ENCODE measurements at regions not wholly inside any gene's neighbourhood (a gene's known extent, or its start where the extent isn't known, plus 50 kb on each side); places are given as distances from the start of the nearest gene placed in this dataset.

GRCh38 chr12:3964439-3964838 lies 91.2 kb upstream of the PARP11 start:
- DNase-seq (ENCODE audit: low read depth, low spot score), result peak; percentile 57
- WGBS (ENCODE audit: insufficient coverage, insufficient read length), result no CpG with 5 or more reads among the region's 9 CpGs
- H3K36me3 ChIP-seq (ENCODE audit: control insufficient read depth, insufficient read depth, low read length), result no peaks in the 10 kb centered on the region
- H3K9me3 ChIP-seq (ENCODE audit: control insufficient read depth, insufficient read depth, low read length), result no peaks in the 10 kb centered on the region
- H3K27me3 ChIP-seq (ENCODE audit: control insufficient read depth, insufficient read depth, low read length), result 0 out of 2 replicates have a peak, but pooled peaks cover 2% of the 10 kb centered on the region
- no peak overlapping the region for H3K4me3 ChIP-seq (ENCODE audit: low read length)
- H3K4me1 ChIP-seq (ENCODE audit: control insufficient read depth, insufficient read depth, low read length), result peaks cover 4% of the 10 kb centered on the region; the same call in 1 of the 2 replicates
- no peak overlapping the region for H3K27ac ChIP-seq (ENCODE audit: low read length)

GRCh38 chr12:3962631-3963483 lies 89.7 kb upstream of the PARP11 start:
- H3K27ac ChIP-seq (ENCODE audit: low read length), result no peak overlapping the region
- peaks cover 4% of the 10 kb centered on the region; the same call in 1 of the 2 replicates for H3K4me1 ChIP-seq (ENCODE audit: control insufficient read depth, insufficient read depth, low read length)
- H3K9me3 ChIP-seq (ENCODE audit: control insufficient read depth, insufficient read depth, low read length), result no peaks in the 10 kb centered on the region
- no CpG with 5 or more reads among the region's 8 CpGs for WGBS (ENCODE audit: insufficient coverage, insufficient read length)
- no peak for DNase-seq (ENCODE audit: low read depth, low spot score)
- no peak overlapping the region for H3K4me3 ChIP-seq (ENCODE audit: low read length)
- H3K36me3 ChIP-seq (ENCODE audit: control insufficient read depth, insufficient read depth, low read length), result no peaks in the 10 kb centered on the region
- 0 out of 2 replicates have a peak, but pooled peaks cover 2% of the 10 kb centered on the region for H3K27me3 ChIP-seq (ENCODE audit: control insufficient read depth, insufficient read depth, low read length)

- no peak overlapping the region for H3K4me3 ChIP-seq (ENCODE audit: low read length)
- H3K4me1 ChIP-seq (ENCODE audit: control insufficient read depth, insufficient read depth, low read length), result peaks cover 4% of the 10 kb centered on the region; the same call in 1 of the 2 replicates
- WGBS (ENCODE audit: insufficient coverage, insufficient read length), result no CpG with 5 or more reads among the region's 9 CpGs
- no peaks in the 10 kb centered on the region for H3K9me3 ChIP-seq (ENCODE audit: control insufficient read depth, insufficient read depth, low read length)
- no peaks in the 10 kb centered on the region for H3K36me3 ChIP-seq (ENCODE audit: control insufficient read depth, insufficient read depth, low read length)
- 0 out of 2 replicates have a peak, but pooled peaks cover 2% of the 10 kb centered on the region for H3K27me3 ChIP-seq (ENCODE audit: control insufficient read depth, insufficient read depth, low read length)
- H3K27ac ChIP-seq (ENCODE audit: low read length), result no peak overlapping the region
- no peak for DNase-seq (ENCODE audit: low read depth, low spot score)
These were observed 88.4 kb upstream of the PARP11 start for GRCh38 chr12:3961591-3961990.

GRCh38 chr12:3959799-3960560 lies 86.8 kb upstream of the PARP11 start:
- Histone ChIP-seq H3K9me3 (ENCODE audit: control insufficient read depth, insufficient read depth, low read length) (no peaks in the 10 kb centered on the region), H3K27ac (ENCODE audit: low read length) (no peak overlapping the region), H3K4me3 (ENCODE audit: low read length) (no peak overlapping the region), H3K27me3 (ENCODE audit: control insufficient read depth, insufficient read depth, low read length) (0 out of 2 replicates have a peak, but pooled peaks cover 2% of the 10 kb centered on the region), H3K4me1 (ENCODE audit: control insufficient read depth, insufficient read depth, low read length) (peaks cover 1% of the 10 kb centered on the region; the same call in 1 of the 2 replicates), H3K36me3 (ENCODE audit: control insufficient read depth, insufficient read depth, low read length) (no peaks in the 10 kb centered on the region)
- no peak for DNase-seq (ENCODE audit: low read depth, low spot score)
- WGBS (ENCODE audit: insufficient coverage, insufficient read length), result no CpG with 5 or more reads among the region's 10 CpGs

- no peak for DNase-seq (ENCODE audit: low read depth, low spot score)
- Histone ChIP-seq H3K27me3 (ENCODE audit: control insufficient read depth, insufficient read depth, low read length) (no peaks in the 10 kb centered on the region), H3K27ac (ENCODE audit: low read length) (no peak overlapping the region), H3K9me3 (ENCODE audit: control insufficient read depth, insufficient read depth, low read length) (no peaks in the 10 kb centered on the region), H3K36me3 (ENCODE audit: control insufficient read depth, insufficient read depth, low read length) (no peaks in the 10 kb centered on the region), H3K4me1 (ENCODE audit: control insufficient read depth, insufficient read depth, low read length) (peaks cover 1% of the 10 kb centered on the region; the same call in 1 of the 2 replicates), H3K4me3 (ENCODE audit: low read length) (no peak overlapping the region)
- no CpG with 5 or more reads among the region's 6 CpGs for WGBS (ENCODE audit: insufficient coverage, insufficient read length)
These were observed 85.3 kb upstream of the PARP11 start for GRCh38 chr12:3958534-3958933.

- peaks cover 1% of the 10 kb centered on the region for H3K4me1 ChIP-seq (ENCODE audit: control insufficient read depth, insufficient read depth, low read length)
- no peak overlapping the region for H3K27ac ChIP-seq (ENCODE audit: low read length)
- H3K4me3 ChIP-seq (ENCODE audit: low read length), result no peak overlapping the region
- no peak for DNase-seq (ENCODE audit: low read depth, low spot score)
- no CpG with 5 or more reads among the region's 23 CpGs for WGBS (ENCODE audit: insufficient coverage, insufficient read length)
- no peaks in the 10 kb centered on the region for H3K27me3 ChIP-seq (ENCODE audit: control insufficient read depth, insufficient read depth, low read length)
- no peaks in the 10 kb centered on the region for H3K9me3 ChIP-seq (ENCODE audit: control insufficient read depth, insufficient read depth, low read length)
- no peaks in the 10 kb centered on the region for H3K36me3 ChIP-seq (ENCODE audit: control insufficient read depth, insufficient read depth, low read length)
These were observed 78.4 kb upstream of the PARP11 start for GRCh38 chr12:3951380-3952135.

- H3K36me3 ChIP-seq (ENCODE audit: control insufficient read depth, insufficient read depth, low read length), result no peaks in the 10 kb centered on the region
- peaks cover 1% of the 10 kb centered on the region for H3K4me1 ChIP-seq (ENCODE audit: control insufficient read depth, insufficient read depth, low read length)
- WGBS (ENCODE audit: insufficient coverage, insufficient read length), result no CpG with 5 or more reads among the region's 7 CpGs
- no peaks in the 10 kb centered on the region for H3K27me3 ChIP-seq (ENCODE audit: control insufficient read depth, insufficient read depth, low read length)
- no peak for DNase-seq (ENCODE audit: low read depth, low spot score)
- H3K9me3 ChIP-seq (ENCODE audit: control insufficient read depth, insufficient read depth, low read length), result no peaks in the 10 kb centered on the region
- H3K27ac ChIP-seq (ENCODE audit: low read length), result no peak overlapping the region
- H3K4me3 ChIP-seq (ENCODE audit: low read length), result no peak overlapping the region
These were observed 77.6 kb upstream of the PARP11 start for GRCh38 chr12:3950714-3951320.

GRCh38 chr12:3947781-3948180 lies 74.6 kb upstream of the PARP11 start:
- H3K4me3 ChIP-seq (ENCODE audit: low read length), result no peak overlapping the region
- DNase-seq (ENCODE audit: low read depth, low spot score), result no peak
- peaks cover 4% of the 10 kb centered on the region for H3K4me1 ChIP-seq (ENCODE audit: control insufficient read depth, insufficient read depth, low read length)
- H3K27me3 ChIP-seq (ENCODE audit: control insufficient read depth, insufficient read depth, low read length), result no peaks in the 10 kb centered on the region
- H3K36me3 ChIP-seq (ENCODE audit: control insufficient read depth, insufficient read depth, low read length), result no peaks in the 10 kb centered on the region
- WGBS (ENCODE audit: insufficient coverage, insufficient read length), result no CpG with 5 or more reads among the region's 5 CpGs
- no peaks in the 10 kb centered on the region for H3K9me3 ChIP-seq (ENCODE audit: control insufficient read depth, insufficient read depth, low read length)
- no peak overlapping the region for H3K27ac ChIP-seq (ENCODE audit: low read length)

- H3K36me3 ChIP-seq (ENCODE audit: control insufficient read depth, insufficient read depth, low read length), result no peaks in the 10 kb centered on the region
- no peak overlapping the region for H3K27ac ChIP-seq (ENCODE audit: low read length)
- H3K4me1 ChIP-seq (ENCODE audit: control insufficient read depth, insufficient read depth, low read length), result peaks cover 4% of the 10 kb centered on the region; the same call in 1 of the 2 replicates
- H3K9me3 ChIP-seq (ENCODE audit: control insufficient read depth, insufficient read depth, low read length), result no peaks in the 10 kb centered on the region
- no peak for DNase-seq (ENCODE audit: low read depth, low spot score)
- H3K4me3 ChIP-seq (ENCODE audit: low read length), result no peak overlapping the region
- no peaks in the 10 kb centered on the region for H3K27me3 ChIP-seq (ENCODE audit: control insufficient read depth, insufficient read depth, low read length)
- no CpG with 5 or more reads among the region's 3 CpGs for WGBS (ENCODE audit: insufficient coverage, insufficient read length)
These were observed 72.5 kb upstream of the PARP11 start for GRCh38 chr12:3945671-3946070.

Measured in iPS DF 6.9 (cell line).